ENCODE measurements at regions not wholly inside any gene's neighbourhood (a gene's known extent, or its start where the extent isn't known, plus 50 kb on each side); places are given as distances from the start of the nearest gene placed in this dataset.

DNA sequence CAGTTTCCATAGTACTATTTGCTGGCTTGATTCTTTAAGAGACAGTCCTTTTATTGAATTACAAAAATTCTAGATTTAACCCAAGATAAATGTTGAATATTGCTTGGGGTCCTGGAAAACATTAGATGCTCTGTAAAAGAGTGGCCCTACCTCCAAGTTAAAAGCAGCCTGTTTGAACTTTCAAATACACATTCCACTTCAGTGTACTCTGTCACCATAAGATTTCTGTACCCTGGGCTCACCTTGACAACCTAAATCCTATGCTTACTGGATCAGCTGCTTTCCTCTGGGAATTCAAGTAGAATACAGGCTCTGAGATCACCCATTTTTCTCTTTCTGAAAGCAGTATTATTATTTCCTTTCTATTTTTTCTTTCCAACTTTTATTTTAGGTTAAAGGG lies 107.7 kb upstream of the DCN start:
- DNase-seq = no peak
- H3K4me1 ChIP-seq = peaks cover 0 to 14% (median 9%) of the 10 kb centered on the region in 4 donors
- TF ChIP-seq EP300 (IDR thresholded peaks at IDR 0.05) = no peak
- TF ChIP-seq CTCF (IDR thresholded peaks at IDR 0.05) = no peak
- TF ChIP-seq POLR2A (IDR thresholded peaks at IDR 0.05) = no peak
- no peak for TF ChIP-seq POLR2AphosphoS5 (IDR thresholded peaks at IDR 0.05)
- intact Hi-C loops (cut with DNase I) = no loop called here
- H3K9me3 ChIP-seq = no peaks in the 10 kb centered on the region
- H3K4me3 ChIP-seq = no peak overlapping the region
- no peaks in the 10 kb centered on the region for H3K36me3 ChIP-seq
- no peaks in the 10 kb centered on the region for H3K27me3 ChIP-seq
- peak overlapping the region in 2 of 4 donors; percentile 15 to 16 for H3K27ac ChIP-seq

DNA sequence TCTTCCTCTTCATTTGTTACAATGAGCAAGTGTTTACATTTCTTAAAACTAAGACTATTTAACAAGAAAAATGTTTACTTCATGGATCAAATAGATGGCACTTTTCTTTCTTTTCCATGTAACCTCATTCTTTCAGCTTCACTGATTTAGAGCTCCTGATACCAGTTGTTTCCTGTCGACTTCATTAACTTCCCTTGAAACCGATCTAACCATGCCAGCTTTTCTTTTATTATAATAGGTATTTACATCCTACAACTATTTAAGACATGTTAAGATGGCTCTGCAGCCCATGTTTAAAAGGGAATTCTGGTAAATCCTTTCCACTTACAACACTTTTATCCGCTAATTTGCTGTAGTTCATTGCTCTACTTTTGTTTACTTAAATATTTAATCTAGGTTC lies 107.3 kb upstream of the DCN start:
- Histone ChIP-seq H3K27me3 (no peaks in the 10 kb centered on the region), H3K9me3 (no peaks in the 10 kb centered on the region), H3K4me1 (peaks cover 0 to 14% (median 9%) of the 10 kb centered on the region in 4 donors), H3K4me3 (no peak overlapping the region), H3K36me3 (no peaks in the 10 kb centered on the region), H3K27ac (peak overlapping the region in 3 of 4 donors; percentile 9 to 16 (median 15))
- no peak for TF ChIP-seq CTCF (IDR thresholded peaks at IDR 0.05)
- TF ChIP-seq POLR2AphosphoS5 (IDR thresholded peaks at IDR 0.05) = no peak
- TF ChIP-seq EP300 (IDR thresholded peaks at IDR 0.05) = no peak
- TF ChIP-seq POLR2A (IDR thresholded peaks at IDR 0.05) = no peak
- intact Hi-C loops (cut with DNase I) = no loop called here
- WGBS, 2 donors = 38 to 45% methylated on average over 3 of the region's 3 CpGs
- DNase-seq = no peak

DNA sequence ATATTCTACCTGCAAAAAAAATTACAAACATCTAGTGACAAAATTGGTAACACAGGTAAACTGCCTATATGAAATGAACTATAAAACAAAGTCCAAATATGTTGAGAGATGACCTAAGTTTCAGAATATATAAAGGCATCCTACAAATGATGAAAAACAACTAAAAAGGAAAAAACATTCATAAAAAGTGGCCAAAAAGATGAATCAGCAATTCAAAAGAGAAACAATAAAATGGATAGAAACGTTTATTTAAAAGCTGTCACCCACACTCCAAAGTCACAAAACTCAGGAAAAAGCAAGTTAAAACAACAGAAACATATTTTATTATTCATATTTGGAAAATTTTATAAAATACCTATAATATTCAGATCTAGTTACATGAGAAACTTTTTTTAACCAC lies 106.5 kb upstream of the DCN start:
- 17 to 22% methylated on average over 1 of the region's 1 CpG for WGBS, 2 donors
- Histone ChIP-seq H3K27ac (no peak overlapping the region), H3K4me1 (peaks cover 0 to 14% (median 9%) of the 10 kb centered on the region in 4 donors), H3K36me3 (no peaks in the 10 kb centered on the region), H3K9me3 (no peaks in the 10 kb centered on the region), H3K27me3 (no peaks in the 10 kb centered on the region), H3K4me3 (no peak overlapping the region)
- no peak for DNase-seq
- TF ChIP-seq CTCF (IDR thresholded peaks at IDR 0.05) (no peak), EP300 (IDR thresholded peaks at IDR 0.05) (no peak), POLR2A (IDR thresholded peaks at IDR 0.05) (no peak)
- intact Hi-C loops (cut with DNase I) = no loop called here

DNA sequence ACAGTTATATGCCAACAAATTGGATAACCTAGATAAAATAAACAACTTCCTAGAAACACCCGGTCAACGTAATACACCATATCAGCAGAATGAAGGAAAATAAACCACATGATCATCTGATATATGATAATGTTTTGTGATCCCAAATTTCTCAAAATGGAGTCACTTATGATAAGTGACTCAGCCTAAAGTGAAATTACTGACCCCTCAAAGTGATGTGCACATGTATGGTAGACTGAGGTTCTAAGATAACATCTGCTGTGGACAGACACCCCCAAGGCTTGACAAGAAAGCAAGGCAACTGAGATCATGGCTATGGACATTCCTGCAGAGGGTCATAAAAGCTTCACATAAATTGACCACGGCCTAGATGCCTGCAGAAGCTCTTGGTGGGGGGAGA lies 105.1 kb upstream of the DCN start:
- Histone ChIP-seq H3K36me3 (no peaks in the 10 kb centered on the region), H3K27ac (no peak overlapping the region), H3K27me3 (no peaks in the 10 kb centered on the region), H3K4me3 (no peak overlapping the region), H3K4me1 (peaks cover 0 to 14% (median 9%) of the 10 kb centered on the region in 4 donors), H3K9me3 (no peaks in the 10 kb centered on the region)
- no peak for DNase-seq
- TF ChIP-seq POLR2AphosphoS5 (IDR thresholded peaks at IDR 0.05) (no peak), POLR2A (IDR thresholded peaks at IDR 0.05) (no peak), CTCF (IDR thresholded peaks at IDR 0.05) (no peak), EP300 (IDR thresholded peaks at IDR 0.05) (no peak)
- WGBS, 2 donors = 22 to 55% methylated on average over 3 of the region's 3 CpGs
- intact Hi-C loops (cut with DNase I) = no loop called here

DNA sequence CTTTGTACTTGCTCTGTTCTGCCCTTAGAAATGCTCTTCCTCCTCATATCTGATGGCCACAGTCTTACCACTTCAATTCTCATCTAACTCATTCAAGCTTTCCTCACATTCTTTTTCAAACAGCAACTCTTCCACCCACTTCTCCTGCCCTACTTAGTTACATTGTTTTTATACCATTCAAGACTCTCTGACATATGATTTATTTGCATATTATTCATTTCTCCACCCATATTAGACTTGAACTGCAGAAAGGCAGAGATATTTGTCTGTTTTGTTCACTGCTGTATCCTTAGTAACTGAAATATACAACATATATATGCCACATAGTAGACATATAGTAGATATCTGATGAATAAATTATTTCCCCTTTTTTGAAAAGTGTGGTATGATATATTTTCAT lies 95.5 kb upstream of the DCN start:
- Histone ChIP-seq H3K36me3 (no peaks in the 10 kb centered on the region), H3K27me3 (no peaks in the 10 kb centered on the region), H3K4me1 (peaks cover 0 to 25% (median 17%) of the 10 kb centered on the region in 4 donors), H3K4me3 (no peak overlapping the region), H3K27ac (no peak overlapping the region), H3K9me3 (no peaks in the 10 kb centered on the region)
- intact Hi-C loops (cut with DNase I) = no loop called here
- no peak for TF ChIP-seq CTCF (IDR thresholded peaks at IDR 0.05)
- no peak for TF ChIP-seq POLR2A (IDR thresholded peaks at IDR 0.05)
- no peak for TF ChIP-seq EP300 (IDR thresholded peaks at IDR 0.05)
- no peak for TF ChIP-seq POLR2AphosphoS5 (IDR thresholded peaks at IDR 0.05)
- DNase-seq = no peak

Measured in sigmoid colon (tissue), 6 donors.